ENCODE measurements at regions not wholly inside any gene's neighbourhood (a gene's known extent, or its start where the extent isn't known, plus 50 kb on each side); places are given as distances from the start of the nearest gene placed in this dataset.

GRCh38 chr11:15629690-15630321 lies 515.1 kb downstream of the INSC start:
- peak; percentile 29 for DNase-seq

- DNase-seq: no peak
Observed at GRCh38 chr11:15630896-15631295, 516.2 kb downstream of the INSC start.

GRCh38 chr11:15635521-15635920 lies 520.8 kb downstream of the INSC start:
- DNase-seq: no peak

- no peak for DNase-seq
Observed at GRCh38 chr11:15636521-15637089, 521.9 kb downstream of the INSC start.

GRCh38 chr11:15638386-15638787 lies 523.7 kb downstream of the INSC start:
- DNase-seq: no peak

GRCh38 chr11:15640318-15640717 lies 525.6 kb downstream of the INSC start:
- no peak for DNase-seq

GRCh38 chr11:15641271-15642045 lies 526.7 kb downstream of the INSC start:
- DNase-seq: no peak

- DNase-seq: no peak
Observed at GRCh38 chr11:15645201-15645600, 530.5 kb downstream of the INSC start.

GRCh38 chr11:15649371-15650104 lies 534.8 kb downstream of the INSC start:
- no peak for DNase-seq

GRCh38 chr11:15650105-15650938 lies 535.6 kb downstream of the INSC start:
- DNase-seq: peak; percentile 85

GRCh38 chr11:15651033-15651432 lies 536.3 kb downstream of the INSC start:
- no peak for DNase-seq

- no peak for DNase-seq
Observed at GRCh38 chr11:15651816-15652215, 537.1 kb downstream of the INSC start.

GRCh38 chr11:15653191-15653710 lies 538.5 kb downstream of the INSC start:
- no peak for DNase-seq

GRCh38 chr11:15654451-15654850 lies 539.7 kb downstream of the INSC start:
- no peak for DNase-seq

GRCh38 chr11:15655552-15655951 lies 540.8 kb downstream of the INSC start:
- DNase-seq: no peak

GRCh38 chr11:15657264-15657663 lies 542.5 kb downstream of the INSC start:
- DNase-seq: no peak

- no peak for DNase-seq
Observed at GRCh38 chr11:15660496-15660895, 545.8 kb downstream of the INSC start.

- DNase-seq: no peak
Observed at GRCh38 chr11:15662285-15662684, 547.6 kb downstream of the INSC start.

- DNase-seq: no peak
Observed at GRCh38 chr11:15663777-15664218, 549.1 kb downstream of the INSC start.

GRCh38 chr11:15665368-15665871 lies 550.7 kb downstream of the INSC start:
- no peak for DNase-seq

GRCh38 chr11:15667127-15667725 lies 552.5 kb downstream of the INSC start:
- no peak for DNase-seq

- DNase-seq: no peak
Observed at GRCh38 chr11:15668718-15669117, 554.0 kb downstream of the INSC start.
